ENCODE measurements at regions not wholly inside any gene's neighbourhood (a gene's known extent, or its start where the extent isn't known, plus 50 kb on each side); places are given as distances from the start of the nearest gene placed in this dataset.

DNA sequence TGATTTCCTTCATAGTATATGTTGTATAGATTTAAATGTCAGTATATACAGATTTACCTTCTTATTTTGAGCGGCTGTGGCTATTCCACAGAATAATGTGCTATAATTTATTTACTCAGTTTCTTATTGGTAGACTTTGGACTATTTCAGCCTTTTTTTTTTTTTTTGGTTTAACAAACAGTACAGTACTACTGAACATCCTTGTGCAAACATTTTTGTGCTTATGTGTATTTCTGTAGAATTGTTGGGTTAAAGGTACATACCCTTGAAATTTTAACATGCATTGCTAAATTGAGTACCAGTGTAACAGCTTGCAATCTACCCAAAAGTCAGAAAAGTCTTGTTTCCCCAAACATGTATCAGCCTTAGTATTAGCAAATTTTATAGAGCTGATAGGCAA, 68.8 kb downstream of the HHEX start:
- Histone ChIP-seq H3K27ac (ENCODE audit: insufficient read depth, low read length, poor library complexity, severe bottlenecking) (no peak overlapping the region), H3K9me3 (ENCODE audit: control insufficient read depth, low read length) (no peaks in the 10 kb centered on the region), H3K4me3 (ENCODE audit: insufficient read depth, low read depth, low read length, poor library complexity, severe bottlenecking) (no peak overlapping the region), H3K4me1 (ENCODE audit: control insufficient read depth, insufficient read depth, low read length, poor library complexity, severe bottlenecking) (no peaks in the 10 kb centered on the region), H3K27me3 (replicated peaks; ENCODE audit: control insufficient read depth, insufficient read depth, low read length, poor library complexity, severe bottlenecking) (no peaks in the 10 kb centered on the region), H3K36me3 (ENCODE audit: control insufficient read depth, insufficient read depth, low read length) (no peaks in the 10 kb centered on the region)
- DNase-seq: no peak

DNA sequence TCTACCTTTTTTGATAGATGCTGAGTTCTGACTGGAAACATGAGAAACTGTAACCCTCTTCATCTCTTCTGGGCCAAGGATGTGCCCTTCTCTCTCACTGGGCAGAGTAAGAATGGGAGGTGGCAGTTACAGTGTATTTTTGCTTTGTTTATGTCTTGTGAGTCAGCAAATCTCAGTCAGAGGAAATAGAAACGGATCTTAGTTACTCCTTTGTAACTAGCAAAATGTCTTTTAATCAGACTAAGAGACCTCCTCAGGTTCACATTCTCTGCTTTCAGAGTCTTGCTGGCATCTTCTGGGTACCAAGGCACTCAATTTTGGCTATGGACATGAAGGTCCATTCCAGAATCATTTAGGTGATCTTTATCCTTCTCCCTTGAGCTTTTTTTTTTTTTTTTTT, 70.9 kb downstream of the HHEX start:
- H3K4me1 ChIP-seq (ENCODE audit: control insufficient read depth, insufficient read depth, low read length, poor library complexity, severe bottlenecking): no peaks in the 10 kb centered on the region
- no peak for DNase-seq
- no peaks in the 10 kb centered on the region for H3K36me3 ChIP-seq (ENCODE audit: control insufficient read depth, insufficient read depth, low read length)
- H3K9me3 ChIP-seq (ENCODE audit: control insufficient read depth, low read length): no peaks in the 10 kb centered on the region
- H3K4me3 ChIP-seq (ENCODE audit: insufficient read depth, low read depth, low read length, poor library complexity, severe bottlenecking): no peak overlapping the region
- H3K27ac ChIP-seq (ENCODE audit: insufficient read depth, low read length, poor library complexity, severe bottlenecking): no peak overlapping the region
- no peaks in the 10 kb centered on the region for H3K27me3 ChIP-seq (replicated peaks; ENCODE audit: control insufficient read depth, insufficient read depth, low read length, poor library complexity, severe bottlenecking)

DNA sequence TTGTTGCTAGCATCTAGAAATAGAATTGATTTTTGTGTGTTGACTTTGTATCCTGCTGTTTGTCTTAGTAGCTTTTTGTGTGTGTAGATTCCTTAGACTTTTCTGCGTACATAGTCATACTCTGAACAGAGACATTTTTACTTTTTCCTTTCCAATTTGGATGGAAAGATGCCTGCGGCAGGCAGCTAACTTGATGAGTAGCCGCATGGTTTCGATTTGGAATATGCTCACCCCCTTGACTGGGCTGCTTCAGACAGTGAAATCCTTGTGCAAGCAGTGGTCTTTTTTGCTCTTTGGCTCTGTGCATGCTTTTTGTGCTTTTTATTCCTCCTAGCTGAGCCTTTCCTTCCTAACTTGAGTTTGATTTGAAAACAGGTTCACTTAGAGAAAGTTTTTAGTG, 71.8 kb downstream of the HHEX start:
- H3K27ac ChIP-seq (ENCODE audit: insufficient read depth, low read length, poor library complexity, severe bottlenecking): no peak overlapping the region
- no peaks in the 10 kb centered on the region for H3K27me3 ChIP-seq (replicated peaks; ENCODE audit: control insufficient read depth, insufficient read depth, low read length, poor library complexity, severe bottlenecking)
- H3K9me3 ChIP-seq (ENCODE audit: control insufficient read depth, low read length): no peaks in the 10 kb centered on the region
- no peaks in the 10 kb centered on the region for H3K4me1 ChIP-seq (ENCODE audit: control insufficient read depth, insufficient read depth, low read length, poor library complexity, severe bottlenecking)
- H3K4me3 ChIP-seq (ENCODE audit: insufficient read depth, low read depth, low read length, poor library complexity, severe bottlenecking): no peak overlapping the region
- DNase-seq: no peak
- H3K36me3 ChIP-seq (ENCODE audit: control insufficient read depth, insufficient read depth, low read length): no peaks in the 10 kb centered on the region

DNA sequence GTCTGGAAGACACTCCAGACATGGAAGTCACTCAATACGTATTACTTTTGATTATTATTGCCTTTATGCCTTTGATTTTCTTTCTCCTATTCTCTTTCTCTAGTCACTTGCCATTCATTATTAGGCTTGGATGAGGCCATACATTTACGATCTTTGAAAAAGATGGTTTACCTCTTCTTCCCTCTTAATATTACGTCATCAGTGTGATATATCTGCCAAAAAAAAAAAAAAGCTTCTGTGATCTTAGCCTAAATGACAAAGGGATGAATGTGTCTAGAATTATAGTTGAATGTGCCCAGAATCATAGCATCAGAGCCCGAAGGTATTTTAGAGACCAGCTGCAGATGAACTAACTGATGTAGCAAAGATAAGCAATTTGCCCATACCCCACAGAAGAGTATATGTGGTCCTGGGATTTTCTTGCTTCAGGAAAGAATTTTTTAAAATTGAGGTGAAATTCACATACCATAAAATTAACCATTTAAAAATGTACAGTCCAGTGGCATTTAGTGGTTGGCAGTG, 73.9 kb downstream of the HHEX start:
- Histone ChIP-seq H3K27ac (ENCODE audit: insufficient read depth, low read length, poor library complexity, severe bottlenecking) (no peak overlapping the region), H3K9me3 (ENCODE audit: control insufficient read depth, low read length) (no peaks in the 10 kb centered on the region), H3K4me1 (ENCODE audit: control insufficient read depth, insufficient read depth, low read length, poor library complexity, severe bottlenecking) (no peaks in the 10 kb centered on the region), H3K36me3 (ENCODE audit: control insufficient read depth, insufficient read depth, low read length) (no peaks in the 10 kb centered on the region), H3K27me3 (replicated peaks; ENCODE audit: control insufficient read depth, insufficient read depth, low read length, poor library complexity, severe bottlenecking) (no peaks in the 10 kb centered on the region), H3K4me3 (ENCODE audit: insufficient read depth, low read depth, low read length, poor library complexity, severe bottlenecking) (no peak overlapping the region)
- no peak for DNase-seq

DNA sequence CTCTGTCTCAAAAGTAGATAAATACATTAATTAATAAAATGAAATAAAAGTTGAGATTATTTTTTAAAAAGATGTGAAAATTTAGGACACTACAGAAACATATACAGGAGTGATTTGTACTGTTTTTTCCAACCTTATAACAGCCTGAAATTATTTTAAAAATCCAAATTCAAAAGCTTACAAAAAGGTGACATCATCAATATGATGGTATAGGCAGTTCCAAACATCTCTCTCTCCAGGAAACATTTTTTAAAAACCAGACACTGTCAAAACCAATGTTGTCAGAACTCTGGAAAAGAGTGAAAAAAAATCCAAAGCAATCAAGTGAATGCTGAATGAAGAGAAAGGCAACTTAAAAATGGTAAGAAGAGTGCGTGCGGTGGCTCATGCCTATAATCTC, 76.7 kb downstream of the HHEX start:
- no peak for DNase-seq
- no peaks in the 10 kb centered on the region for H3K9me3 ChIP-seq (ENCODE audit: control insufficient read depth, low read length)
- no peak overlapping the region for H3K4me3 ChIP-seq (ENCODE audit: insufficient read depth, low read depth, low read length, poor library complexity, severe bottlenecking)
- H3K36me3 ChIP-seq (ENCODE audit: control insufficient read depth, insufficient read depth, low read length): no peaks in the 10 kb centered on the region
- no peaks in the 10 kb centered on the region for H3K27me3 ChIP-seq (replicated peaks; ENCODE audit: control insufficient read depth, insufficient read depth, low read length, poor library complexity, severe bottlenecking)
- no peak overlapping the region for H3K27ac ChIP-seq (ENCODE audit: insufficient read depth, low read length, poor library complexity, severe bottlenecking)
- H3K4me1 ChIP-seq (ENCODE audit: control insufficient read depth, insufficient read depth, low read length, poor library complexity, severe bottlenecking): no peaks in the 10 kb centered on the region

DNA sequence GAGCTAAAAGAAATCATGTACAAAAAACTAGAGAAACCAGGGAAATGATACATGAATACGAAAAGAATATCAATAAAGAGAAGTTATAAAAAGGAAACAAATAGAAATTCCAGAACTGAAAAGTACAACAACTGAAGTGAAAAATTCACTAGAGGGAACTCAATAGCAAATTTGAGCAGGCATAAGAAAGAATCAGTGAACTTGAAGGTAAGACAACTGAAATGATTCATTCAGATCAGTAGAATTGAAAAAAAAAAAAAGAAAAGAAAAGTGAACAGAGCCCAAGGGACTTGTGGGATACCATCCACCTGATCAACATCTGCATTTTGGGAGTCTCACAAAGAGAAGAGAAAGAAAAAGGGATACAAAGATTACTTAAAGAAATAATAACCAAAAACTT, 78.3 kb downstream of the HHEX start:
- DNase-seq: no peak
- Histone ChIP-seq H3K9me3 (ENCODE audit: control insufficient read depth, low read length) (no peaks in the 10 kb centered on the region), H3K27me3 (replicated peaks; ENCODE audit: control insufficient read depth, insufficient read depth, low read length, poor library complexity, severe bottlenecking) (no peaks in the 10 kb centered on the region), H3K27ac (ENCODE audit: insufficient read depth, low read length, poor library complexity, severe bottlenecking) (no peak overlapping the region), H3K4me3 (ENCODE audit: insufficient read depth, low read depth, low read length, poor library complexity, severe bottlenecking) (no peak overlapping the region), H3K36me3 (ENCODE audit: control insufficient read depth, insufficient read depth, low read length) (no peaks in the 10 kb centered on the region), H3K4me1 (ENCODE audit: control insufficient read depth, insufficient read depth, low read length, poor library complexity, severe bottlenecking) (no peaks in the 10 kb centered on the region)

DNA sequence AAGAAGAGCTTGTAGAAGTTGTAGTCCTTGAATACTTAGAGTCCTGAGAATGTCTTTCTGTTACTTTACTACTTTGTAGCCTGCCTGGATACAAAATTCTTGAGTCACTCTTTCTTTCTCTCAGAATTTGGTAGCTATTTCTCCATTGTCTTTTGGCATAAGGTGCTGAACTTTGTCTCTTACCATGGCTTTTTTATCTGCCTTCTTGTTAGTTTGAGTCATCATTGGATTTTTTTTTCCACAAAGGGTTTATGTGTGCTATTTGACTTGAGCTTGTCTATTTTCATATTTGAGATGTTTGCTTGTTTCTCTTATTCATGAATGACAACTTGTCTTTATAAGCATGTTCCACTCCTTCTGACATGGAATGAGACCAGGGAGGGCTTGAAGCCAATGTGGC, 74.5 kb upstream of the EXOC6 start:
- no peak overlapping the region for H3K27ac ChIP-seq (ENCODE audit: insufficient read depth, low read length, poor library complexity, severe bottlenecking)
- DNase-seq: no peak
- no peaks in the 10 kb centered on the region for H3K9me3 ChIP-seq (ENCODE audit: control insufficient read depth, low read length)
- H3K27me3 ChIP-seq (replicated peaks; ENCODE audit: control insufficient read depth, insufficient read depth, low read length, poor library complexity, severe bottlenecking): no peaks in the 10 kb centered on the region
- no peaks in the 10 kb centered on the region for H3K4me1 ChIP-seq (ENCODE audit: control insufficient read depth, insufficient read depth, low read length, poor library complexity, severe bottlenecking)
- H3K4me3 ChIP-seq (ENCODE audit: insufficient read depth, low read depth, low read length, poor library complexity, severe bottlenecking): no peak overlapping the region
- no peaks in the 10 kb centered on the region for H3K36me3 ChIP-seq (ENCODE audit: control insufficient read depth, insufficient read depth, low read length)

DNA sequence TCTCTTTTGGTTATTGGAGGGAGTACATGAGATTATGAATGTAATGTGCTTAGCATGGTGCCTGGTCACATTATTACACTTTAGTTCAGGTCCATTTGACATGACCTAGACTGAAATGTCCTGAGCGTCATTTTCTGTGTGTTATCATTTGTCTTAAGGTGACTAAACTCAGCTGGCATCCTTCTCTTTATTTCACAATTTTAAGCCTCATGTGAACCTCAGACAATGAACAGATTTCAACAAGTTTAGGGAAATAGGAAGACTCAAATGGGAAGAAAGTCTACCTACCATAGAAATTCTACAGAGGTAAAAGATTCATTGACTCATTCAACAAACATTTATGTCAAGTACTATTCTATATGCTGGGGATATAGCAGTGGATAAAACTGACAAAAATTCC, 70.2 kb upstream of the EXOC6 start:
- DNase-seq: no peak
- H3K4me3 ChIP-seq (ENCODE audit: insufficient read depth, low read depth, low read length, poor library complexity, severe bottlenecking): no peak overlapping the region
- no peak overlapping the region for H3K27ac ChIP-seq (ENCODE audit: insufficient read depth, low read length, poor library complexity, severe bottlenecking)
- H3K27me3 ChIP-seq (replicated peaks; ENCODE audit: control insufficient read depth, insufficient read depth, low read length, poor library complexity, severe bottlenecking): no peaks in the 10 kb centered on the region
- no peaks in the 10 kb centered on the region for H3K9me3 ChIP-seq (ENCODE audit: control insufficient read depth, low read length)
- H3K4me1 ChIP-seq (ENCODE audit: control insufficient read depth, insufficient read depth, low read length, poor library complexity, severe bottlenecking): no peaks in the 10 kb centered on the region
- H3K36me3 ChIP-seq (ENCODE audit: control insufficient read depth, insufficient read depth, low read length): no peaks in the 10 kb centered on the region

DNA sequence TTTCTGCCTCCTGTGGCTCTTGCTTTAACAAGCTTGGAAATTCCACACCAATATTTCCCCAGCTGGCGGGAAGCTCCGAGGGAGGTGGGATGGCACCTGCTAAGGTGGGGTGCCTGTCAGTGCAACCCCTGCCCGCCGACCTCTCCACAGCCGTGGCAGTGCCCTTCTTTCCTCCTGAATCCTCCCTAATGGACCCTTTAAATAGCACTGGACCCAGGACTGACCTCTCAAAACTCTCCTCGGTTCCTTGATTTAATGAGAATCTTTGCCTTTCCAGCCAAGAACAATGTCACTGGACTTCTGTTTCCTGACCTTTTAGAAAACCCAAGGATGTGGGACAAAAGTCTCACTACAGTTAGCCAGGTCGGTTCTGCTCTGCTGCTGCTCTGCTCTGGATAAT, 63.2 kb upstream of the EXOC6 start:
- H3K4me1 ChIP-seq (ENCODE audit: control insufficient read depth, insufficient read depth, low read length, poor library complexity, severe bottlenecking): no peaks in the 10 kb centered on the region
- no peak overlapping the region for H3K27ac ChIP-seq (ENCODE audit: insufficient read depth, low read length, poor library complexity, severe bottlenecking)
- DNase-seq: no peak
- H3K4me3 ChIP-seq (ENCODE audit: insufficient read depth, low read depth, low read length, poor library complexity, severe bottlenecking): no peak overlapping the region
- no peaks in the 10 kb centered on the region for H3K36me3 ChIP-seq (ENCODE audit: control insufficient read depth, insufficient read depth, low read length)
- no peaks in the 10 kb centered on the region for H3K27me3 ChIP-seq (replicated peaks; ENCODE audit: control insufficient read depth, insufficient read depth, low read length, poor library complexity, severe bottlenecking)
- no peaks in the 10 kb centered on the region for H3K9me3 ChIP-seq (ENCODE audit: control insufficient read depth, low read length)

DNA sequence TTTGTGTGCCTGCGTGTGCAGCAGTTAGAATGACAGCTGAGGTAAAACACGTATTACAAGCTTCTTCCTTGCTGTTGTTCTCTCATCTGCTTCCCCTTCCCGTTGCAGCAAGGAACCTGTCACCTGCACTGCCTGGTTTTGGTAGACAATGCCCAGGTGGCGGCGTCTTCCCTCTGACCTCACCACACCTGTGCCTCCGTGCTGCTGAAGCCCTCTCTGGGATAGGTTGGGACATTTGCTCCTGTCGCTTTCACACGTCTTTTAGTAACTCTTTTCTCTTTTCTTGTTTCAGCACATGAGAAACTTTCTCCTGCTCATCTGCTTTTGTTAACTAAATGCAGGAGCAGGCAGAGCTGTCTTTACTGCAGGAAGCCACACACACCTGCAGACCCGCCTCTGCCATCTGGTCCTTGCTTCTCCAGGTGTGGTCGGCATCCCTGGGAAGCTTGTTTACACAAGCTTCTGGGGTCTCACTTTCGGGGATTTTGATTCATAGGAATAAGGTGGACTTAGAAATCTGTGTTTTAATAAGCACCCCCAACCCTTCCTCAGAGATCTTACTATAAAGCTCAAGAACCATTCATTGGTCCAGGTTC, 60.7 kb upstream of the EXOC6 start:
- H3K36me3 ChIP-seq (ENCODE audit: control insufficient read depth, insufficient read depth, low read length): no peaks in the 10 kb centered on the region
- H3K27me3 ChIP-seq (replicated peaks; ENCODE audit: control insufficient read depth, insufficient read depth, low read length, poor library complexity, severe bottlenecking): no peaks in the 10 kb centered on the region
- H3K4me1 ChIP-seq (ENCODE audit: control insufficient read depth, insufficient read depth, low read length, poor library complexity, severe bottlenecking): no peaks in the 10 kb centered on the region
- no peak for DNase-seq
- H3K9me3 ChIP-seq (ENCODE audit: control insufficient read depth, low read length): no peaks in the 10 kb centered on the region
- H3K27ac ChIP-seq (ENCODE audit: insufficient read depth, low read length, poor library complexity, severe bottlenecking): no peak overlapping the region
- no peak overlapping the region for H3K4me3 ChIP-seq (ENCODE audit: insufficient read depth, low read depth, low read length, poor library complexity, severe bottlenecking)

Measured in effector memory CD4-positive, alpha-beta T cell (primary cell).